HG02840 (cell line): ENCODE measurements at regions not wholly inside any gene's neighbourhood (a gene's known extent, or its start where the extent isn't known, plus 50 kb on each side); places are given as distances from the start of the nearest gene placed in this dataset.

Experiments
- ATAC-seq: cut with Tn5 transposase; IDR thresholded peaks from one replicate; pipeline ENCODE4 v1.9.1; 2021; ENCODE audit warnings: mild to moderate bottlenecking, moderate library complexity, moderate number of reproducible peaks; ENCODE audit not compliant: unreplicated experiment, low FRiP score

DNA sequence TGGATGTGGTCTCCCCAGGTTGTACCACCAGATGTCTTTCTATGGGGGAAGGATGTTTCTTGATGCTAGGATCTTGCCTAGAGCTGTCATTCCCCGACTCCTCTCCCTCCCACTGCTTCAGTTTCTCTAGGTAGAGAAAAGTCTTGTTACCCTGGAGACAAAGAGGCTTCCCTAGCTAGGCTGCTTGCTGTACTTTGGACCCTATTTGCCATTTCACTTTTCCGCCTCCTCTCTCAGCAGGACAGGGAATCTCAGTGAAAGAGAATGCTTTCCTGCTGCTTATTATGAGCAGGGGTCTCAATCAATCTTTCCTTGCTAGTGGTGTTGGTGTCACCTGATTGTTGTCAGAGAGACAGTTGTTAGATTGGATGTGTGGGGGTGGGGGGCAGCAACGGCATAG is 818.8 kb upstream of the GYPC start:
- ATAC-seq: no peak

DNA sequence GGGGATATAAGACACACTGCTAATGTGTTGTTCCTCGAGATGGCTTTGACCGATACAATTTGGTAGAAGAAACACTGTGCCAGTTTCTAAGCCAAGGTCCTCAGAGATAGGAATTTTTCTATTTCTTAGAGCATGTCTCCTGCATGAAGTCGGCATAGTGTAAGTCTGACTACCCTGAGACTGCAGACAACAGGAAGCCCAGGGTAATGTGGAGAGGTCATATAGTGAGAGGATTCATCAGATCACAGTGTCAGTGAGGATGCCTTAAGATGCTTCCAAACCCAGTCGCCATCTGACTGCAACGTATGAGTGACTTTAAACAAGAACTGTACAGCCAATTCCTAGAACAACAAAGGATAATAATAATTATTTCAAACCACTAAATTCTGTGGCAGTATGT is 818.3 kb upstream of the GYPC start:
- ATAC-seq: no peak

DNA sequence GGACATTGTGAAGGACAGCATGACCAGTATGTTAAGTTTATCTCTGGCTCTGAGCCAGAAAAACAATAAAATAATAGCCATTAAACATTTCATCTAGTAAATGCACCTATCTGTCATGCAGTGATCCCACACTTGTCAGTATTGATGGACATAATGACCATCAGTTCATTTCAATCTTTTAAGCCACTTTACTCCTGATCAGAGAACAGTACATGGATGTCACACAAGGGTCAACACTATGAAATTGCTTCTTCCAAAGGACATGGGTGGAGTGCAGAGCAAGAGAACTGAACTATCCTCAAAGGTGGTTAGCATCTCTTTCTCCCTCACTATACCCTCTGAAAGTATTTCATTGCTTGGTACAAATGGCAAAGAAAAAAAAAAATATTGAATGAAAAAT is 816.0 kb upstream of the GYPC start:
- ATAC-seq: no peak

DNA sequence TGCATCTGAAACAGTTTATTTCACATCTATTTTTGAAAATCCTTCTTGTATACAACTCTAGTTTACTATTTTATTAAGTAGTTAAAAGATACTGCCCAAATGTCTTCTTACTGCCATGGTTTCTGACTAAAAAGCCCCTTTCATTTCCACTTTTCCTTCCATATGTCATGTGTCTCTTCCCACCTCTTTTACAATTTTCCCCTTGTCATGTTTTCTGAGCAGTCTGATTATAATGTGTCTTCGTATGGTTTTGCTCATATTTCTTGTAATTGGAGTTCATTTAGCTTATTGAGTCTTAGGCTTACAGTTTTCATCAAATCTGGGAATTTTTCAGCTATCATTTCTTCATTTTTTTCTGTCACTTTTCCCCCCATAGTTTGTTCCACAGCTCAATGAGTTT is 813.9 kb upstream of the GYPC start:
- ATAC-seq: no peak

DNA sequence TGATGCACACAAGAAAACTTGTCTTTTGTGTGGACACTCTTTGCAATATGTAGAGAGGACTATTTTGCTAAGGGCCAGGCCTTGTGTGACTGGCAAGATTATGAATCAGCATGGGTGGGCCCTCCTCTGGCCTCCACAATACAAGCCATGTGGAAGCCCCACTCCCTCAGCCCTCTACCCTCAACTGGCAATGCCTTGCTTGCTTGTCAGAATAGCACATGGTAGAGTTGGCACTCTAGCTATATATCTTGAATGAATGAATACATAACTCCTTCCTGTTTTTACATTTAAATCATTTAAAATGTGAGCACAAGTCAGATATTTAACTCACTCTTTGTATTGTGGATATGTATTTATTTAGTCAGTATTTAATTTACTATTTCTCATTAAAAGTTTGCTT is 805.4 kb upstream of the GYPC start:
- no peak for ATAC-seq

DNA sequence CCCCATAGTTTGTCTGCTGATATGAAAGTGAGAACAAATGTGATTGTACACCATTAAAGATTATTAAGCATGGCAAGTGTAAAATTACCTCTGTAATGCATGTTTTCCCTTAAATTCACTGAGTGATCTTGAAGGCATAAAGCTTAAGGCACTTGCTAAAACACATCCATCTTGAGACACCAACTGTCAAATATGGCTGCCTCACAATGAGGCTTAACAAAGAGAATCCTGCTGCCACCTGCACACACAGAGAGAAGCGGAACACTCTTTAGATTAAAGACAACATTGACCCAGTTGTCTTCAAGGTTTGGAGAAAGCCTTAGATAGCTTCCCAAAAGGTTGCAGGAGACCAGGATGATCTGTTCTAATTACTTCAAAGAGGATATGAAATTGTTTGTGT is 803.6 kb upstream of the GYPC start:
- no peak for ATAC-seq

DNA sequence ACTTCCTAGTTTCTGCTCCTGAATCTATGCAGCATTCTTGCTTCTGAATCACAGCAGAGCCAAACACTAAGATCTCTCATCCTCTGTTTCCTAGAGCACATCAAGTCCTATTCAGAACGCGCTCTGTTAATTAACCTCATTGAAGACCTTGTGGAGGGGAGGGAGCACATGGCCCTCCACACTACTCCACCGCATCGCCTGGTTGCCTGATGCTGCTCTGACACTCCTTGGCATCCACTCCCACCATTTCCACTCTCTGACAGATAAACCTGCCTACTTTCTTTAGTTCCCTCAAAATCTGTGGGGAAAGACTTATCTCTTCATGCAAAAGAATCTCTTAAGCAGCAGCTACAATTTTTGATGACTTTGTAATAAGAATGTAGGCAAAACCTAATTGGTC is 802.3 kb upstream of the GYPC start:
- no peak for ATAC-seq

DNA sequence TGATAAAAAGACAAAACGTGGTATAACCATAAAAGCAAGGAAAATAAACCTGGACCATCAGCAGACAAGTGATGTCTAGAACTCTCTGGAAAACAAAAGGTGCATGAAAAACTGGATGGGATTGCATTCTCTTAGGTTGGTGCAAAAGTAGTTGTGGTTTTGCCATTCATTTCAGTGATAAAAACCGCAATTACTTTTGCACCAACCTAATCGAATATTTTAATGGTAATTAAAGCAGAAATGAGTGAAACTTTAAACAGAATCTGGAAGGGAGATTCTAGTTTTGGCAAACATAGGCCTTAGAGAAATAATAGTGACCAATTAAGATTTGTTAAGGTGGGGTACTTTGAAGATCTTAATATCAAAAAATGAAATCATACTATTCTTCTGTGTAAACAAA is 800.8 kb upstream of the GYPC start:
- no peak for ATAC-seq

DNA sequence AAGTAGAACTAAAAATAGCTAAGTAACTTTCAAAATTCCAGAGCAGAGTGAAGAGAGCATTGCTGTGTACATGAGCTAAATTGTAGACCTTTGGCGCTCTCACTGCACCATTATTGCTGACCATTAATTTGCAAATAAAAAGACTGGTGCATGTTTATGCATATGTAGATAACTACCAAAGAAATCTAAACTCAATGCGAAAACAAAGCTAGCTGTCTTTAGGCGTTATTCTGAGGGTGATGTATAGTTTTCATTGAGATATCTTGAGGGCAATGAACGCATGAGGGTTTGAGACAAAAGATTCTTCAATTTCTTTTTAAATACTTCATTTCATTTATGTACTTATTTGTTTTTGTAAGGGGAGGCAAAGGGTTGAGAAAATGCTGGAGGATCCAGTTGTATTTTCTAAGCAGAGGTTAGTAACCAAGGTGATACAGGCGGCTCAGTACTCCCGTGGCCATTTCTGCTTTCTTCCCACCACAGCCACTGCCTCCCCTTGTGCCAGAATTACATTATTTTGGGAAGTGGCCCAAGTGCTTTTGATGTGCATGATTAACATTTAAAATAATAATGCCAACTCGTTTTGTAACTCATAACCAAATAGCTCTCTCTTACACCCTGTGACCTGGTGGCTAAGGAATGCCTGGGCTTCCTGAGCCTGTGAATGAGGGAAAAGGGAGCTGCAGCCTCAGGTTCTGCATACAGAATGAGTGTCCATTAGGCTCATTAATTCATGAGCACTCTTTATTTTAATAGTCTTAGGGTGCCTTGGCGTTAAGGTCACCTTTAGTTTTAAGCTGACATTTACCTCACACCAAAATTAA is 797.8 kb upstream of the GYPC start:
- no peak for ATAC-seq

DNA sequence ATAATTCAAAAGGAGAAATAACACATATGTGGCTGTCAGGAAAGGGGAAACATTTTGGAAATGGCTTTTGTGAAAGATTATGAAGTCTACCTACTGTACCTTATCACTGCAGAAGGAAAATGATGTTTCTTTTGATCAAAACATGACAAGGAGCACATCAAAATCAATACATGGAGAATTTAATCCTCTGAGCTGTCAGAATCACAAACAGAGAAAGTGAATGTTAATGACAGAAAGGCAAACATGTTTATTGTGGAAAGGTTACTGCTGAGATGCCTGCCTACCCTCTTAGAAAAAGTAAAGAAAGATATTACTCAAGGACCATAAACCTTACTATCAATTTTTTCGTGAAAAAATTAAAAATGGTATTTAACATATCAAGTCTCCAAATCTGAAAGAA is 794.5 kb upstream of the GYPC start:
- ATAC-seq: no peak

DNA sequence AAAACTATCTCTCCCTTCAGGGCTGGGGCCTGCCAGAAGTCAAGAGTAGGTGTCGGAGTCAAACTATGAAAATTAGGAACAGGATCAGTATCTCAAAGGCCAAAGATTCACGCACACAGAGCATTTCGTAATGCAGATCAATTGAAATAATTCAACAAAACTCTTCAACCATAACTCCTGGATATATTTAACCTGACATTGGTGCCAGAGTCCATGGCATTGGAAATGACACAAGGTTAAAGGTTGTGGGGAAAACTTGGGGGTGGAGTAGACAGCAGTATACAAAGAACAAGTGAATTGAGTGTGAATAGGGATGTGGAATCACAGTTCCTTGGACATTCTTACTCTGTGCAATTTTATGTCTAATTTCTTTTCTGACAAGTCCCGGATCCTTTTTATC is 788.0 kb upstream of the GYPC start:
- ATAC-seq: no peak

DNA sequence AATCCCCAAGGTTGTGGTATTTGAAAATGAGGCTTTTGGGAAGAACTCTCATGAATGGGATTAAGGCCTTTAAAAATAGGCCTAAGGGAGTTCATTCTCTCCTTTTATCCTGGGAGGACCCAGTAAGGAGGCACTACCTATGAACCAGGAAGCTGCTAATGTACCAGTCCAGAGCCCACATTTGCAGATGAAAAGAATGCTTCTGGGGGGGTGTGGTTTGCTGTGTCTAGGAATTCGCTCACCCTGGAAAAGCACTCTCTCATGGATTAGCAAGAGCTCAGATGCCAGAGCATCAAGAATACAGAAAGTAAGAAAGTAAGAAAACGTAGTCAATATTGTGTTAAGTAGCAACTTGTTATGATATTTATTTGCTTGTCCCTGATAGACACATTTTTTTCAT is 785.7 kb upstream of the GYPC start:
- no peak for ATAC-seq

DNA sequence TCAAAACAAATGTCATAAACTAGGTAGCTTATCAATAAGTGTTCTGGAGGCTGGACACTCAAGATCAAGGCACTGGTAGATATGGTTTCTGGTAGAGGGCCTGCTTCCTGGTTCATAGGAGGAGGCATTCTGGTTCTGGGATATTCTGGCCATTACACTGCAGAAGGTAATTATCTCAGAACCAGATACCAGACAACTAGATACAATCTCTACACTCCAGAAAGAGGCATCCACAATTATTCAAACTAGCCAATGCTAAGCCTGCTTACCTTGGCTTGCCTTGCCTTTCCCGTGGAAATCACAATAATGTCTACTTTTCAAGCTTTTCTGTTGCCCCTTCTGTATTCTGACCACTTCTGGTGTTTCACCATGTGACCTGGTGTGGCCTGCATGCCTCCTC is 785.2 kb upstream of the GYPC start:
- no peak for ATAC-seq

DNA sequence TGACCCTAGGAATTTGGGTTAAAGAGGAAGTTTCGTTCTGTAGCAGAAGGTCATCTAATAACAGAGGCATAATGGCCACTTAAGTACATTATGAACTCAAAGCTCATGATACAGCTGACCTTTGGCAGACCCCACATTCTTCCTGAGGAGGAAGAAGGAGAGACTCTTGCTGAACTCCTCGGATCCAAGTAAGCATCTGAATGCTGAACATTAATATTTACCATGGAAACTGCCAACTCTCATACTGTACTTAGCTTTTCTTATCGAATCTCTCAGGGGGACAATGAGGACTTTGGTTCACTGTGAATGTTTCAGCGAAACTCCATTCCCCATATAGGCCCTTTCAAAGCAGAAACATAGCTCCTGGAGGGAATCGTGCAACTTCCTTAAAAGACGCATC is 781.4 kb upstream of the GYPC start:
- ATAC-seq: no peak

DNA sequence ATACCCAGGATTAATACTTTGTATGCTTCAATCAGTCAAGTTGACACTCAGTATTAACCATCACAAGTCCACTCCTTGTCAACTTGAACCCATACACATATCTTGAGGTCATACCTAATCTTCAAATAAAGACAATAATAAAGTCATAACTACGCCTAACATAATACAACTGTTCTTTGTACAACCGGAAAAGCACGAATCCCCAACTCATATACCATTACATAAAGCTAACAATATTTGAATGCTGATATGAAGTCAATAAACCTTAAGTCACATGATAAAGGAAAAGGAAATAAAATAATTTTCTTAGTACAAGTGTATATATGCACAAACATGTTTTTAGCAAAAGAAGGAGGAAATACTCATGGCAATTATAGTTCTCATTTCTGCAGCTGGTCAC is 770.6 kb upstream of the GYPC start:
- ATAC-seq: no peak

DNA sequence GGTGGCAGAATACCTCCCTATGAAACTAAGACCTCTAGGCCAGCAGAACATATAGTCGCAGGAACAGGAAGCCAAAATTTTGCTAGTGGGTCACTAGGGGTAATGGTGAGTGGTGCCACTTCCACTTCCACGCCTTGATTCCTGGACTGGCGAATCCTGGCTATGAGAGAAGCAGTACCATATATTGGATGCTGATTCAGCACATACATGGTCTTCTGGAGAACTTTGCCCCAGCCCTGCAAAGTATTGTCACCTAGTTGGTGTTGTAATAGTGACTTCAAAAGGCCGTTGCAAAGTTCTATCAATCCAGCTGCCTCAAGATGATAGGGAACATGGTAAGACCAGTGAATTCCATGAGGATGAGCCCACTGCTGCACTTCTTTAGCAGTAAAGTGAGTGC is 769.8 kb upstream of the GYPC start:
- ATAC-seq: no peak

DNA sequence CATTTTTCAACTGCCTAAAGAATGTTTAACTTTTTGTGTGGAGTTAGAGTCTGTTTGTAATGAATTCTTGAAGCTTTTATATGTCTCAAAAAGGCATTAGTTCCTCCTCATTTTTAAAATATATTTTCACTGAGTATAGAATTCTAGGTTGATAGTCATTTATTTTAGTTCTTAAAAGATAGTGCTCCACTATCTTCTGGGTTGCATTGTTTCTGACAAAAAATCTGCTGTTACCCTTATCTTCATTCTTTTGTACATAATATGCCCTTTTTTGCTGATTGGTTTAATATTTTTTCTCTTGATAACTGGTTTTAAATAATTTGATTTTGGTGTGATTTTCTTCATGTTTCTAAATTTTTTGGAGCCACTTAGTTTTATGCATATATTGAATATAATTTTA is 754.7 kb upstream of the GYPC start:
- ATAC-seq: no peak

DNA sequence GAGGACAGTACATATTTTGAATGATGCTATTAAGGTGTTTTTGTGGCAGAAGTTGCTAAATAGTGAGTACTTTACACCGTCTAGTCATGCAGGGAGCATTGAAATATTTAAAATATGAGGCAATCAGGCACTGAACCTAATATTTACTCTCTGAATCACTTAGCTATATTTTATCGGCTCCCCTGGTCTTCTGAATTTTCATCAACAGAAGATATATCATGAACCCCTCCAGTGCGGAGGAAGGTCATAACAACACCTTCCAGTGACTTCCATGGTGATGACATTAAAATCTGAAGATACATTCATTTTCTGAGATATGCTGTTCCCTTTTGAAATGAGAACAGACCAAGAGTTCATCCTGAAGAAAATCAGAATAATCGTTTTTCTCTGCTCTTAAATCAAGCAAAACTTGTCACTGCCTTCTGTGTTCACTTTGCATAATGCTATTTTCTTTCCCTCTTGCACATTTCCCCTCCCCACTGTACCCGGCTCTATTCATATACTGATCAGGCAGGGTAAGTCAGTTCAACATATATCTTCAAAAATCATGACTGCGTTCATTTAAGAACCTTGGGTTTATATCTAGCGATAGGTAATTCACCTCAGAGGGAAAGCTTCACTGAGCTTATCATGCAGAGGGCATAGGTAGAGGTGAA is 729.9 kb upstream of the GYPC start:
- ATAC-seq: no peak

DNA sequence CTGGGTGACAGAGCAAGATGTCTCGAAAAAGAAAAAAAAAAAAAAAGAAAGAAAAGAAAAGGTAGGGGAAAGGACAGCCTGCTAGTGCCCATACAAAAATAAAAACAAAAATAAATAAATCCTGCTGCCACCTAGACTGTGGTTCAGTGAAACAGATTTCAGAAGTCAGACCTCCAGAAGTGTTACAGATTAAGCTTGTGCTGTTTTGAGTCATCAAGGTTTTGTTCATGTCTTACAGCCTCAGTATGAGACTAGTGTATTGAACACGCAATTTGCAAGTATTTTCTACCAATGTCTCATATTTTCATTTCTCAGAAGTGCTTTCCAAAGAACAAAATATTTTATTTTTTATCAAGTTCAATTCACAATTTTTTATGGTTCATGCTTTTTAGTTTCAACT is 720.4 kb upstream of the GYPC start:
- ATAC-seq: no peak

DNA sequence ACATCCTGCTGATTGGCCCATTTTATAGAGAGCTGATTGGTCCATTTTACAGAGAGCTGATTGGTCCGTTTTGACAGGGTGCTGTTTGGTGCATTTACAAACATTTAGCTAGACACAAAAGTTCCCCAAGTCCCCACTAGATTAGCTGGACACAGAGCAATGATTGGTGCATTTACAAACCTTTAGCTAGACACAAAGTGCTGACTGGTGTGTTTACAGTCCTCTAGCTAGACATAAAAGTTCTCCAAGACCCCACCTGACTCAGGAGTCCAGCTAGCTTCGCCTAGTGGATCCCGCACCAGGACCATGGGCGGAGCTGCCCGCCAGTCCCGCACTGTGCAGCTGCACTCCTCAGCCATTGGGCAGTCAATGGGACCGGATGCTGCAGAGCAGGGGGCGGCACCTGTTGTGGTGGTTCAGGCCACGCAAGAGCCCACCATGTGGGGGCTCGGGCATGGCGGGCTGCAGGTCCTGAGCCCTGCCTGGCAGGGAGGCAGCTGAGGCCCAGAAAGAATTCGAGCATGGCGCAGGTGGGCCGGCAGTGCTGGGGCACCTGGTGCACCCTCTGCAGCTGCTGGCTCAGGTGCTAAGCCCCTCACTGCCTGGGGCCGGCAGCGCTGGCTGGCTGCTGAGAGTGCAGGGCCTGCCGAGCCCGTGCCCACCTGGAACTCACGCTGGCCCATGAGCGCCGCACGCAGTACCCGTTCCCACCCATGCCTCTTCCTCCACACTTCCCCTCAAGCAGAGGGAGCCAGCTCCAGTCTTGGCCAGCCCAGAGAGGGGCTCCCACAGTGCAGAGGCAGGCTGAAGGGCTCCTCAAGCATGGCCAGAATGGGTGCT is 713.2 kb upstream of the GYPC start:
- no peak for ATAC-seq

DNA sequence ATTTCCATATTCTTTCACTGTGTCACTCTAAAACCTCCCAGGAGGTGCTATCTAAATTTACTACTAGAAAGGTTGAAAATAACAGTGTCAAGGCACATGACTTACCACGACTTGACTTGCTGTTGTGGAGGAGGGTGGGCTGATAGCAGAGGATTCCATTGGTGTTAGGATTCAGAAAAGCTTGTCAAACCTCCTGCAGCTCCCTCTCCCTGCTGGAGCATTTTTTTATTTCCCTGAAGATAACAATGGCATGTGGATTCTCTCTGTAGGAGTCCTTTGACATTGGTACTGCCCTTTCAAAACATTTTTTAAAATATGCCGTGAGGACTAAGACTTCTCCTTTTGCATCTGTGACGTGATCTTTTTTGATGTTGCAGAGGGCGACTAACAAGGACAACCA is 696.9 kb upstream of the GYPC start:
- ATAC-seq: no peak

DNA sequence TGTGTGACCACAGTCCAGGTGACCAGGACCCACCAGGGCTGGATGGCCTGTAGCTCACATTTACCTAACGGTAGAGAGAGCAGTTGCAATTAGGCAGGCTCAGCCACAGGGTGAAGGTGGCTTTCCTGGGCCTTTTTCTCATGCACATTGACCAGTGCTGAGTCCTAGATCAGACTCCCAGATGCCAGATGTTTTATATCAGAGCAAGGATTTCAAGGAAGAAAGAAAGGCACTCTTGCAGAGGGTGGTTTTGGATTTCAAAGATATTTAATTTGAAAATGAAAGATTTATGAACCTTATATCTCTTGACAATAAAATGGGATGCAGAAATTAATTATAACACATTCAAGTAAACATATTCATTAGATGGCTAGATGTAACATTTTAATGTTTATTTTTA is 694.2 kb upstream of the GYPC start:
- no peak for ATAC-seq
